Endothelial cell of umbilical vein (primary cell): ENCODE measurements at regions not wholly inside any gene's neighbourhood (a gene's known extent, or its start where the extent isn't known, plus 50 kb on each side); places are given as distances from the start of the nearest gene placed in this dataset.

Source experiments
- BruUV-seq: library from RNA; stranded (reverse); fragments of 400-500 nt; replicated peaks from 2 replicates; lab custom pipeline; 2021; lab: Mats Ljungman, UMichigan
- CTCF ChIA-PET: fragments of 300-600, 350-600 bp; sonication (Branson Sonifier 250); formaldehyde crosslinking; loops from one replicate; lab custom pipeline; 2021; ENCODE audit warnings: antibody characterized with exemption, inconsistent platforms; lab: Charles Lee
- POLR2A ChIA-PET: fragments of 300-600, 350-600 bp; sonication (Branson Sonifier 250); formaldehyde crosslinking; loops from one replicate; lab custom pipeline; 2021; ENCODE audit warnings: antibody characterized with exemption, inconsistent platforms; lab: Charles Lee
- DNase-seq: peaks from one replicate; pipeline ENCODE4 v3.0.0-alpha.2; 2011; ENCODE audit warnings: low read depth, low spot score
- FAIRE-seq: peaks from 2 replicates; lab custom pipeline; 2011; peaks lifted over from hg19 to GRCh38; lab: Jason Lieb, UNC
- H2AFZ ChIP-seq: 2 replicates; pipeline ENCODE4 v1.6.0; 2012; ENCODE audit warnings: low read depth, low read length, control low read depth, inconsistent platforms
- H3K27ac ChIP-seq: 2 replicates; pipeline ENCODE4 v1.5.1; 2011; ENCODE audit warnings: low read depth, mild to moderate bottlenecking, control low read depth, low read length, moderate library complexity; ENCODE audit not compliant: insufficient read depth
- H3K27me3 ChIP-seq, 2 experiments: 2 replicates each; pipeline versions ENCODE4 v1.6.0 to v1.6.1; 2011; ENCODE audit warnings: low read length in 2 of 2, mixed read lengths in 1 of 2; ENCODE audit not compliant: control insufficient read depth in 2 of 2, insufficient read depth in 2 of 2
- H3K36me3 ChIP-seq, 2 experiments: 2 replicates in 1 of 2; 3 replicates in 1 of 2; pipeline ENCODE4 v1.5.1; 2011; ENCODE audit warnings: low read length in 2 of 2, mild to moderate bottlenecking in 1 of 2, moderate library complexity in 1 of 2; ENCODE audit not compliant: control insufficient read depth in 2 of 2, insufficient read depth in 2 of 2; ENCODE audit errors: extremely low read depth in 1 of 2
- H3K4me1 ChIP-seq: 3 replicates; pipeline ENCODE4 v1.5.1; 2011; ENCODE audit warnings: mild to moderate bottlenecking, low read length; ENCODE audit not compliant: control insufficient read depth, insufficient read depth; ENCODE audit errors: extremely low read depth
- H3K4me2 ChIP-seq: 2 replicates; pipeline ENCODE4 v1.6.1; 2011; ENCODE audit warnings: low read length, control low read depth, mixed read lengths; ENCODE audit not compliant: insufficient read depth
- H3K4me3 ChIP-seq, 3 experiments: fragments of 200-600 bp in 1 of 3; sonication (generic), shearing (Covaris generic) in 1 of 3; replicated peaks in 1 of 3; 2 replicates each; pipeline ENCODE4 v1.5.1; 2011 to 2016; ENCODE audit warnings: control low read depth in 3 of 3, low read length in 3 of 3, mild to moderate bottlenecking in 2 of 3, inconsistent platforms in 1 of 3, low read depth in 1 of 3, moderate library complexity in 1 of 3; ENCODE audit not compliant: insufficient read depth in 1 of 3
- H3K79me2 ChIP-seq: 2 replicates; pipeline ENCODE4 v1.6.0; 2012; ENCODE audit warnings: low read length, inconsistent platforms; ENCODE audit not compliant: control insufficient read depth, insufficient read depth
- H3K9ac ChIP-seq: replicated peaks from 2 replicates; pipeline ENCODE3; 2011; ENCODE audit warnings: low read length, control low read depth; ENCODE audit not compliant: insufficient read depth; ENCODE audit errors: extremely low read depth
- H3K9me1 ChIP-seq: replicated peaks from 3 replicates; pipeline ENCODE4 v1.6.0; 2011; ENCODE audit warnings: mild to moderate bottlenecking, low read length; ENCODE audit not compliant: control insufficient read depth, insufficient read depth; ENCODE audit errors: extremely low read depth
- H3K9me3 ChIP-seq: replicated peaks from 2 replicates; pipeline ENCODE4 v1.5.1; 2012; ENCODE audit warnings: low read length, inconsistent platforms; ENCODE audit not compliant: control insufficient read depth, insufficient read depth
- H4K20me1 ChIP-seq: replicated peaks from 2 replicates; pipeline ENCODE3; 2011; ENCODE audit warnings: mild to moderate bottlenecking, low read length; ENCODE audit not compliant: control insufficient read depth, insufficient read depth; ENCODE audit errors: extremely low read depth
- EZH2 ChIP-seq: IDR thresholded peaks from 2 replicates; pipeline ENCODE4 v1.6.1; 2012; ENCODE audit warnings: borderline replicate concordance, low read depth, mild to moderate bottlenecking, moderate library complexity, low read length, inconsistent platforms; ENCODE audit not compliant: severe bottlenecking
- FOS ChIP-seq: IDR thresholded peaks from 2 replicates; pipeline ENCODE4 v1.6.1; 2011; ENCODE audit warnings: mild to moderate bottlenecking, low read length, moderate library complexity, borderline replicate concordance; ENCODE audit not compliant: insufficient read depth
- GATA2 ChIP-seq: IDR thresholded peaks from 2 replicates; pipeline ENCODE4 v1.7.0; 2011; ENCODE audit warnings: low read depth, mild to moderate bottlenecking, moderate library complexity, mixed read lengths, low read length; ENCODE audit not compliant: insufficient read length, insufficient read depth
- JUN ChIP-seq: IDR thresholded peaks from 2 replicates; pipeline ENCODE4 v1.6.1; 2011; ENCODE audit warnings: borderline replicate concordance, low read depth; ENCODE audit not compliant: insufficient read length, insufficient read depth
- MYC ChIP-seq: IDR thresholded peaks from one replicate; pipeline ENCODE4 v1.6.1; 2011; ENCODE audit warnings: mild to moderate bottlenecking, low read depth, low read length
- POLR2A ChIP-seq: IDR thresholded peaks from 2 replicates; pipeline ENCODE4 v1.6.1; 2012; ENCODE audit warnings: low read depth, mild to moderate bottlenecking, control low read depth, low read length
- POLR2AphosphoS5 ChIP-seq: IDR thresholded peaks from 2 replicates; pipeline ENCODE4 v1.6.1; 2012; ENCODE audit warnings: low read depth, mild to moderate bottlenecking, control low read depth, low read length, moderate library complexity; ENCODE audit not compliant: insufficient read depth
- dilution Hi-C: fragments of 300-500 bp; cut with MboI; formaldehyde crosslinking; loops from one replicate; pipeline ENCODE4 v1.15.0; 2019; ENCODE audit warnings: low sequenced_read_pairs; ENCODE audit not compliant: extremely low pct_ligation_motif_present
- intact Hi-C: fragments of 100-400 bp; cut with micrococcal nuclease; formaldehyde crosslinking; loops from one replicate; pipeline ENCODE4 v1.10.0; 2022
- TF ChIP-seq, protein P1 (sequence below), 2 donors: IDR thresholded peaks; 1 replicate in 1 of 2; 2 replicates in 1 of 2; pipeline ENCODE4 v1.5.1; 2011; ENCODE audit warnings: low read length in 2 of 2, mild to moderate bottlenecking in 2 of 2, moderate library complexity in 2 of 2, control low read depth in 1 of 2, inconsistent platforms in 1 of 2, low read depth in 1 of 2; ENCODE audit not compliant: insufficient read depth in 1 of 2; ENCODE audit errors: extremely low read depth in 1 of 2
- TF ChIP-seq, protein P2 (sequence below): IDR thresholded peaks from 2 replicates; pipeline ENCODE4 v1.6.1; 2011; ENCODE audit not compliant: insufficient read depth, insufficient read length

- no peaks in the 10 kb centered on the region for H3K4me1 ChIP-seq
- H2AFZ ChIP-seq, result no peak overlapping the region
- CTCF ChIA-PET, result interaction anchor here (1.2 kb wide), 1 partner anchor 13 kb away, joined by 4 read pairs; no protein-coding TSS in a partner anchor
- dilution Hi-C loops (no loop called here), intact Hi-C loops (no loop called here)
- H3K9me1 ChIP-seq, result no peaks in the 10 kb centered on the region
- H4K20me1 ChIP-seq, result no peaks in the 10 kb centered on the region
- no peaks in the 10 kb centered on the region for H3K79me2 ChIP-seq
- no peaks in the 10 kb centered on the region for H3K36me3 ChIP-seq
- no peak for TF ChIP-seq FOS
- TF ChIP-seq GATA2, result no peak
- TF ChIP-seq POLR2A, result no peak
- no peak for TF ChIP-seq POLR2AphosphoS5
- TF ChIP-seq, protein P1, sequence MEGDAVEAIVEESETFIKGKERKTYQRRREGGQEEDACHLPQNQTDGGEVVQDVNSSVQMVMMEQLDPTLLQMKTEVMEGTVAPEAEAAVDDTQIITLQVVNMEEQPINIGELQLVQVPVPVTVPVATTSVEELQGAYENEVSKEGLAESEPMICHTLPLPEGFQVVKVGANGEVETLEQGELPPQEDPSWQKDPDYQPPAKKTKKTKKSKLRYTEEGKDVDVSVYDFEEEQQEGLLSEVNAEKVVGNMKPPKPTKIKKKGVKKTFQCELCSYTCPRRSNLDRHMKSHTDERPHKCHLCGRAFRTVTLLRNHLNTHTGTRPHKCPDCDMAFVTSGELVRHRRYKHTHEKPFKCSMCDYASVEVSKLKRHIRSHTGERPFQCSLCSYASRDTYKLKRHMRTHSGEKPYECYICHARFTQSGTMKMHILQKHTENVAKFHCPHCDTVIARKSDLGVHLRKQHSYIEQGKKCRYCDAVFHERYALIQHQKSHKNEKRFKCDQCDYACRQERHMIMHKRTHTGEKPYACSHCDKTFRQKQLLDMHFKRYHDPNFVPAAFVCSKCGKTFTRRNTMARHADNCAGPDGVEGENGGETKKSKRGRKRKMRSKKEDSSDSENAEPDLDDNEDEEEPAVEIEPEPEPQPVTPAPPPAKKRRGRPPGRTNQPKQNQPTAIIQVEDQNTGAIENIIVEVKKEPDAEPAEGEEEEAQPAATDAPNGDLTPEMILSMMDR (IDR thresholded peaks at IDR 0.05; ENCODE audit: extremely low read depth in 1 of 2, insufficient read depth in 1 of 2, low read depth in 1 of 2, low read length in 2 of 2), result no peak
- TF ChIP-seq MYC, result no peak
- TF ChIP-seq EZH2, result no peak
- no TSS peak for BruUV-seq
- no peak overlapping the region for H3K4me3 ChIP-seq
- H3K27me3 ChIP-seq, result no peaks in the 10 kb centered on the region
- H3K27ac ChIP-seq, result no peak overlapping the region
- H3K9ac ChIP-seq, result no peak overlapping the region
- FAIRE-seq (no peak), DNase-seq (no peak)
- H3K9me3 ChIP-seq, result no peaks in the 10 kb centered on the region
- no peak overlapping the region for H3K4me2 ChIP-seq
- POLR2A ChIA-PET, result no interaction called here
Observed at GRCh38 chr1:56395776-56396175, 183.6 kb downstream of the PLPP3 start.

GRCh38 chr1:56394298-56394697, 185.1 kb downstream of the PLPP3 start:
- dilution Hi-C loops (no loop called here), intact Hi-C loops (no loop called here)
- no peaks in the 10 kb centered on the region for H4K20me1 ChIP-seq
- H3K9me3 ChIP-seq, result no peaks in the 10 kb centered on the region
- no peak overlapping the region for H2AFZ ChIP-seq
- no peak overlapping the region for H3K4me3 ChIP-seq
- H3K36me3 ChIP-seq, result no peaks in the 10 kb centered on the region
- H3K27me3 ChIP-seq, result no peaks in the 10 kb centered on the region
- ChIA-PET CTCF (interaction anchor here (1.1 kb wide), 1 partner anchor 24 kb away, joined by 3 read pairs; no protein-coding TSS in a partner anchor), POLR2A (no interaction called here)
- no peaks in the 10 kb centered on the region for H3K79me2 ChIP-seq
- TF ChIP-seq POLR2A (no peak), GATA2 (no peak), JUN (no peak), FOS (no peak), MYC (no peak), EZH2 (no peak), POLR2AphosphoS5 (no peak)
- TF ChIP-seq, protein P1 (IDR thresholded peaks at IDR 0.05; ENCODE audit: extremely low read depth in 1 of 2, insufficient read depth in 1 of 2, low read depth in 1 of 2, low read length in 2 of 2), result no peak
- TF ChIP-seq, protein P2, sequence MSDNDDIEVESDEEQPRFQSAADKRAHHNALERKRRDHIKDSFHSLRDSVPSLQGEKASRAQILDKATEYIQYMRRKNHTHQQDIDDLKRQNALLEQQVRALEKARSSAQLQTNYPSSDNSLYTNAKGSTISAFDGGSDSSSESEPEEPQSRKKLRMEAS, result no peak
- H3K9me1 ChIP-seq, result no peaks in the 10 kb centered on the region
- no peaks in the 10 kb centered on the region for H3K4me1 ChIP-seq
- no peak overlapping the region for H3K27ac ChIP-seq
- DNase-seq (no peak), FAIRE-seq (no peak)
- no peak overlapping the region for H3K4me2 ChIP-seq
- no TSS peak for BruUV-seq
- no peak overlapping the region for H3K9ac ChIP-seq
